GM23338 (cell line): ENCODE measurements at regions not wholly inside any gene's neighbourhood (a gene's known extent, or its start where the extent isn't known, plus 50 kb on each side); places are given as distances from the start of the nearest gene placed in this dataset.

Source experiments
- ATAC-seq: fragments of 200-7000 bp; cut with Tn5 transposase; 3 replicates; pipeline ENCODE4 v1.9.1; 2020
- DNase-seq: peaks from one replicate; pipeline ENCODE4 v3.0.0-alpha.2; 2015; ENCODE audit warnings: low spot score
- H2AFZ ChIP-seq: fragments of 200-600 bp; sonication (generic); 2 replicates; pipeline ENCODE4 v1.8.0; 2016; ENCODE audit warnings: antibody characterized with exemption, mild to moderate bottlenecking, moderate library complexity
- H3F3A ChIP-seq: fragments of 200-600 bp; sonication (generic); replicated peaks from 2 replicates; pipeline ENCODE4 v1.8.0; 2017; ENCODE audit warnings: antibody characterized with exemption, mixed run types, low read depth
- H3K27ac ChIP-seq: fragments of 200-600 bp; sonication (generic); 2 replicates; pipeline ENCODE4 v1.6.1; 2016; ENCODE audit warnings: low read depth
- H3K27me3 ChIP-seq: fragments of 200-600 bp; sonication (generic); 2 replicates; pipeline ENCODE4 v1.8.0; 2016; ENCODE audit warnings: mild to moderate bottlenecking, mixed run types, moderate library complexity; ENCODE audit not compliant: insufficient read depth
- H3K36me3 ChIP-seq: fragments of 200-600 bp; sonication (generic); 2 replicates; pipeline ENCODE4 v1.8.0; 2016; ENCODE audit warnings: mild to moderate bottlenecking; ENCODE audit not compliant: insufficient read depth
- H3K4me1 ChIP-seq: fragments of 200-600 bp; sonication (generic); 2 replicates; pipeline ENCODE4 v1.8.0; 2016; ENCODE audit warnings: mild to moderate bottlenecking, moderate library complexity; ENCODE audit not compliant: insufficient read depth
- H3K4me2 ChIP-seq: fragments of 200-600 bp; sonication (generic); 2 replicates; pipeline ENCODE4 v1.7.1; 2017; ENCODE audit warnings: mixed run types
- H3K4me3 ChIP-seq: fragments of 200-600 bp; sonication (generic); 2 replicates; pipeline ENCODE4 v1.6.1; 2016; ENCODE audit warnings: mixed run types
- H3K79me2 ChIP-seq: fragments of 200-600 bp; sonication (generic); replicated peaks from 2 replicates; pipeline ENCODE4 v1.8.0; 2017; ENCODE audit warnings: mild to moderate bottlenecking; ENCODE audit not compliant: insufficient read depth
- H3K9me2 ChIP-seq: fragments of 200-600 bp; sonication (generic); 2 replicates; pipeline ENCODE4 v1.8.0; 2017; ENCODE audit not compliant: insufficient read depth
- H4K20me1 ChIP-seq: fragments of 200-600 bp; sonication (generic); replicated peaks from 2 replicates; pipeline ENCODE4 v1.8.0; 2017; ENCODE audit warnings: mild to moderate bottlenecking; ENCODE audit not compliant: insufficient read depth
- H3K27ac Mint-ChIP-seq: 2 replicates; pipeline ENCODE4 v1.8.0; 2020; ENCODE audit warnings: inconsistent platforms, mild to moderate bottlenecking, moderate library complexity, mixed read lengths
- H3K27me3 Mint-ChIP-seq: 3 replicates; pipeline ENCODE4 v1.8.0; 2022; ENCODE audit warnings: low read depth, mild to moderate bottlenecking, moderate library complexity, mixed read lengths, inconsistent platforms; ENCODE audit not compliant: insufficient read depth, poor library complexity
- H3K36me3 Mint-ChIP-seq: 3 replicates; pipeline ENCODE4 v1.8.0; 2021; ENCODE audit warnings: low read depth, mild to moderate bottlenecking, inconsistent platforms, moderate library complexity, mixed read lengths
- H3K4me1 Mint-ChIP-seq: 3 replicates; pipeline ENCODE4 v1.8.0; 2020; ENCODE audit warnings: mild to moderate bottlenecking, inconsistent platforms, mixed read lengths
- H3K4me3 Mint-ChIP-seq: 3 replicates; pipeline ENCODE4 v1.8.0; 2021; ENCODE audit warnings: moderate library complexity, mild to moderate bottlenecking, inconsistent platforms, mixed read lengths
- H3K9me3 Mint-ChIP-seq: 3 replicates; pipeline ENCODE4 v1.8.0; 2020; ENCODE audit warnings: moderate library complexity, mild to moderate bottlenecking, inconsistent platforms, mixed read lengths
- CREB1 ChIP-seq: fragments of 250-450 bp; sonication (Bioruptor Pico); IDR thresholded peaks from 2 replicates; pipeline ENCODE4 v1.5.0; 2020; ENCODE audit warnings: low read depth, mild to moderate bottlenecking, moderate library complexity
- EZH2 ChIP-seq: fragments of 200-600 bp; sonication (generic); IDR thresholded peaks from one replicate; pipeline ENCODE4 v1.8.0; 2017; ENCODE audit warnings: antibody characterized with exemption, mild to moderate bottlenecking, low read depth; ENCODE audit not compliant: unreplicated experiment
- EZH2phosphoT487 ChIP-seq: fragments of 200-600 bp; sonication (generic); IDR thresholded peaks from one replicate; pipeline ENCODE4 v1.8.1; 2018; ENCODE audit warnings: antibody characterized with exemption; ENCODE audit not compliant: unreplicated experiment
- JUNB ChIP-seq: IDR thresholded peaks from one replicate; pipeline ENCODE4 v1.6.1; 2016; ENCODE audit warnings: antibody characterized with exemption; ENCODE audit not compliant: unreplicated experiment
- NANOG ChIP-seq: IDR thresholded peaks from 2 replicates; pipeline ENCODE4 v1.6.1; 2016; ENCODE audit warnings: antibody characterized with exemption, borderline replicate concordance
- REST ChIP-seq: IDR thresholded peaks from one replicate; pipeline ENCODE4 v1.6.1; 2018; ENCODE audit warnings: antibody characterized with exemption; ENCODE audit not compliant: unreplicated experiment
- ZNF114 ChIP-seq: fragments of 250-450 bp; sonication (Bioruptor Pico); IDR thresholded peaks from 2 replicates; pipeline ENCODE4 v1.5.0; 2020; ENCODE audit warnings: mild to moderate bottlenecking, moderate library complexity
- ZNF331 ChIP-seq: fragments of 250-450 bp; sonication (Bioruptor Pico); IDR thresholded peaks from 2 replicates; pipeline ENCODE4 v1.5.0; 2020; ENCODE audit warnings: low read depth, mild to moderate bottlenecking, moderate library complexity
- TF ChIP-seq, protein P1 (sequence below), 2 experiments: fragments of 200-600 bp in 1 of 2; sonication (generic) in 1 of 2; conservative IDR thresholded peaks; 2 replicates each; pipeline versions ENCODE4 v1.5.1 to v1.6.1; 2016 to 2017; ENCODE audit warnings: antibody characterized with exemption in 2 of 2, low read depth in 2 of 2, mild to moderate bottlenecking in 2 of 2, moderate library complexity in 1 of 2
- TF ChIP-seq, protein P2 (sequence below): IDR thresholded peaks from 2 replicates; pipeline ENCODE4 v1.6.1; 2016; ENCODE audit warnings: antibody characterized with exemption

- TF ChIP-seq, protein P1, sequence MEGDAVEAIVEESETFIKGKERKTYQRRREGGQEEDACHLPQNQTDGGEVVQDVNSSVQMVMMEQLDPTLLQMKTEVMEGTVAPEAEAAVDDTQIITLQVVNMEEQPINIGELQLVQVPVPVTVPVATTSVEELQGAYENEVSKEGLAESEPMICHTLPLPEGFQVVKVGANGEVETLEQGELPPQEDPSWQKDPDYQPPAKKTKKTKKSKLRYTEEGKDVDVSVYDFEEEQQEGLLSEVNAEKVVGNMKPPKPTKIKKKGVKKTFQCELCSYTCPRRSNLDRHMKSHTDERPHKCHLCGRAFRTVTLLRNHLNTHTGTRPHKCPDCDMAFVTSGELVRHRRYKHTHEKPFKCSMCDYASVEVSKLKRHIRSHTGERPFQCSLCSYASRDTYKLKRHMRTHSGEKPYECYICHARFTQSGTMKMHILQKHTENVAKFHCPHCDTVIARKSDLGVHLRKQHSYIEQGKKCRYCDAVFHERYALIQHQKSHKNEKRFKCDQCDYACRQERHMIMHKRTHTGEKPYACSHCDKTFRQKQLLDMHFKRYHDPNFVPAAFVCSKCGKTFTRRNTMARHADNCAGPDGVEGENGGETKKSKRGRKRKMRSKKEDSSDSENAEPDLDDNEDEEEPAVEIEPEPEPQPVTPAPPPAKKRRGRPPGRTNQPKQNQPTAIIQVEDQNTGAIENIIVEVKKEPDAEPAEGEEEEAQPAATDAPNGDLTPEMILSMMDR (conservative IDR thresholded peaks at IDR 0.05; ENCODE audit: low read depth in 2 of 2): no peak
- TF ChIP-seq REST (no peak), CREB1 (CRISPR knock-in tag) (no peak), NANOG (no peak), EZH2 (no peak)
- TF ChIP-seq, protein P2, sequence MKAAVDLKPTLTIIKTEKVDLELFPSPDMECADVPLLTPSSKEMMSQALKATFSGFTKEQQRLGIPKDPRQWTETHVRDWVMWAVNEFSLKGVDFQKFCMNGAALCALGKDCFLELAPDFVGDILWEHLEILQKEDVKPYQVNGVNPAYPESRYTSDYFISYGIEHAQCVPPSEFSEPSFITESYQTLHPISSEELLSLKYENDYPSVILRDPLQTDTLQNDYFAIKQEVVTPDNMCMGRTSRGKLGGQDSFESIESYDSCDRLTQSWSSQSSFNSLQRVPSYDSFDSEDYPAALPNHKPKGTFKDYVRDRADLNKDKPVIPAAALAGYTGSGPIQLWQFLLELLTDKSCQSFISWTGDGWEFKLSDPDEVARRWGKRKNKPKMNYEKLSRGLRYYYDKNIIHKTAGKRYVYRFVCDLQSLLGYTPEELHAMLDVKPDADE: no peak
These were observed 163.3 kb downstream of the LRRC30 start (continued) for GRCh38 chr18:7394050-7394659.

- no peak for ATAC-seq
- Histone ChIP-seq H3K27me3 (no peaks in the 10 kb centered on the region), H3K27ac (no peak overlapping the region), H3F3A (no peaks in the 10 kb centered on the region), H2AFZ (no peak overlapping the region), H3K9me2 (no peaks in the 10 kb centered on the region), H4K20me1 (no peaks in the 10 kb centered on the region), H3K4me2 (no peak overlapping the region), H3K4me1 (peaks cover 7% of the 10 kb centered on the region), H3K36me3 (no peaks in the 10 kb centered on the region), H3K79me2 (no peaks in the 10 kb centered on the region), H3K4me3 (no peak overlapping the region)
- no peaks in the 10 kb centered on the region for H3K9me3 Mint-ChIP-seq
- DNase-seq: no peak
- no peak overlapping the region for H3K4me3 Mint-ChIP-seq
- no peak overlapping the region for H3K27ac Mint-ChIP-seq
- H3K4me1 Mint-ChIP-seq: no peaks in the 10 kb centered on the region; the same call in none of the 3 replicates
- no peaks in the 10 kb centered on the region for H3K36me3 Mint-ChIP-seq
- H3K27me3 Mint-ChIP-seq: no peaks in the 10 kb centered on the region
- TF ChIP-seq CREB1 (CRISPR knock-in tag): no peak
- no peak for TF ChIP-seq JUNB
- no peak for TF ChIP-seq REST
- TF ChIP-seq, protein P1 (conservative IDR thresholded peaks at IDR 0.05; ENCODE audit: low read depth in 2 of 2): no peak
- no peak for TF ChIP-seq EZH2phosphoT487
- no peak for TF ChIP-seq ZNF114 (CRISPR knock-in tag)
- no peak for TF ChIP-seq ZNF331
These were observed 164.7 kb downstream of the LRRC30 start for GRCh38 chr18:7395566-7395965.
